ENCODE measurements at regions not wholly inside any gene's neighbourhood (a gene's known extent, or its start where the extent isn't known, plus 50 kb on each side); places are given as distances from the start of the nearest gene placed in this dataset.

DNA sequence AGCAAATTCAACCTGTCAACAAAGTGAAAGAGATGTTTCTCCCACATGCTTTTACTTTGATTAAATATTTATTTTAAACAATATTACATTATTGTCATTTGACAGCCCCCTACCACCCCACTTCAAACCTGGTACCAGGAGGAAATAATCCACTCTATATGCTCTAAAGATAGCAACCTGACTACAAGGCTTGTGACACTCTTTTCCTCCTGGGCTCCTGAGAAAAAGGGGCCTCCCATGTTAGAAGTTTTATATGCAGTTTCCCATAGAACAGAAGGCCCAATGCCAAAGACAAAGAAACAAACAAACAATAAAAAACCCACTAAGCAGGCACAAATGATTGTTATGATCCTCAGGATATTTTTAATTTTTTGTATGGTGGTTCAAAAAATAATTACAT, 73.6 kb downstream of the RPS29 start:
- TF ChIP-seq NRF1 (IDR thresholded peaks at IDR 0.05; ENCODE audit: low read depth, low read length) (no peak), SMC3 (IDR thresholded peaks at IDR 0.05; ENCODE audit: low read depth, low read length) (no peak), RXRA (IDR thresholded peaks at IDR 0.05; ENCODE audit: borderline replicate concordance, low read depth) (no peak), MEF2A (IDR thresholded peaks at IDR 0.05; ENCODE audit: borderline replicate concordance, low read depth) (no peak), TCF12 (IDR thresholded peaks at IDR 0.05) (no peak), RCOR1 (IDR thresholded peaks at IDR 0.05; ENCODE audit: low read length) (no peak), POLR2AphosphoS5 (IDR thresholded peaks at IDR 0.05; ENCODE audit: low read depth, low read length) (no peak), CHD2 (IDR thresholded peaks at IDR 0.05; ENCODE audit: low read length, partially characterized antibody) (no peak), NFIC (IDR thresholded peaks at IDR 0.05; ENCODE audit: borderline replicate concordance) (no peak), MXI1 (IDR thresholded peaks at IDR 0.05; ENCODE audit: low read depth, low read length) (no peak), SIN3A (IDR thresholded peaks at IDR 0.05; ENCODE audit: borderline replicate concordance, low read depth, low read length) (no peak), RFX5 (IDR thresholded peaks at IDR 0.05; ENCODE audit: low read length) (no peak), ZBTB33 (IDR thresholded peaks at IDR 0.05; ENCODE audit: borderline replicate concordance, low read depth) (no peak), IRF3 (IDR thresholded peaks at IDR 0.05; ENCODE audit: low read depth, low read length) (no peak), EP300 (IDR thresholded peaks at IDR 0.05; ENCODE audit: borderline replicate concordance in 1 of 2, low read depth in 1 of 2, low read length in 1 of 2) (no peak)
- TF ChIP-seq, protein P1, sequence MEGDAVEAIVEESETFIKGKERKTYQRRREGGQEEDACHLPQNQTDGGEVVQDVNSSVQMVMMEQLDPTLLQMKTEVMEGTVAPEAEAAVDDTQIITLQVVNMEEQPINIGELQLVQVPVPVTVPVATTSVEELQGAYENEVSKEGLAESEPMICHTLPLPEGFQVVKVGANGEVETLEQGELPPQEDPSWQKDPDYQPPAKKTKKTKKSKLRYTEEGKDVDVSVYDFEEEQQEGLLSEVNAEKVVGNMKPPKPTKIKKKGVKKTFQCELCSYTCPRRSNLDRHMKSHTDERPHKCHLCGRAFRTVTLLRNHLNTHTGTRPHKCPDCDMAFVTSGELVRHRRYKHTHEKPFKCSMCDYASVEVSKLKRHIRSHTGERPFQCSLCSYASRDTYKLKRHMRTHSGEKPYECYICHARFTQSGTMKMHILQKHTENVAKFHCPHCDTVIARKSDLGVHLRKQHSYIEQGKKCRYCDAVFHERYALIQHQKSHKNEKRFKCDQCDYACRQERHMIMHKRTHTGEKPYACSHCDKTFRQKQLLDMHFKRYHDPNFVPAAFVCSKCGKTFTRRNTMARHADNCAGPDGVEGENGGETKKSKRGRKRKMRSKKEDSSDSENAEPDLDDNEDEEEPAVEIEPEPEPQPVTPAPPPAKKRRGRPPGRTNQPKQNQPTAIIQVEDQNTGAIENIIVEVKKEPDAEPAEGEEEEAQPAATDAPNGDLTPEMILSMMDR (IDR thresholded peaks at IDR 0.05) = no peak
- TF ChIP-seq, protein P2, sequence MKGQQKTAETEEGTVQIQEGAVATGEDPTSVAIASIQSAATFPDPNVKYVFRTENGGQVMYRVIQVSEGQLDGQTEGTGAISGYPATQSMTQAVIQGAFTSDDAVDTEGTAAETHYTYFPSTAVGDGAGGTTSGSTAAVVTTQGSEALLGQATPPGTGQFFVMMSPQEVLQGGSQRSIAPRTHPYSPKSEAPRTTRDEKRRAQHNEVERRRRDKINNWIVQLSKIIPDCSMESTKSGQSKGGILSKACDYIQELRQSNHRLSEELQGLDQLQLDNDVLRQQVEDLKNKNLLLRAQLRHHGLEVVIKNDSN (IDR thresholded peaks at IDR 0.05; ENCODE audit: borderline replicate concordance, low read depth) = no peak
- no peak for DNase-seq
- CTCF ChIA-PET = no interaction called here
- Histone ChIP-seq H2AFZ (ENCODE audit: low read depth) (no peak overlapping the region), H3K4me3 (ENCODE audit: low read depth in 2 of 2, low read length in 1 of 2) (no peak overlapping the region), H3K36me3 (replicated peaks in 1 of 2; ENCODE audit: control insufficient read depth in 1 of 2, insufficient read depth in 2 of 2, low read length in 1 of 2) (no peaks in the 10 kb centered on the region), H3F3A (replicated peaks; ENCODE audit: insufficient read depth) (peaks cover 6% of the 10 kb centered on the region), H3K27me3 (ENCODE audit: insufficient read depth) (no peaks in the 10 kb centered on the region), H3K27ac (ENCODE audit: low read depth in 2 of 2, low read length in 1 of 2) (no peak overlapping the region), H3K79me2 (ENCODE audit: insufficient read depth) (no peaks in the 10 kb centered on the region), H3K4me1 (ENCODE audit: control insufficient read depth in 1 of 2, insufficient read depth in 2 of 2, low read depth in 1 of 2, low read length in 1 of 2) (no peaks in the 10 kb centered on the region), H3K9me3 (no peaks in the 10 kb centered on the region), H3K9ac (no peak overlapping the region), H3K9me2 (no peaks in the 10 kb centered on the region), H3K4me2 (no peak overlapping the region), H4K20me1 (ENCODE audit: insufficient read depth) (no peaks in the 10 kb centered on the region)
- POLR2A ChIA-PET = no interaction called here

Measured in SK-N-SH (cell line).